CD14-positive monocyte (primary cell): ENCODE measurements at regions not wholly inside any gene's neighbourhood (a gene's known extent, or its start where the extent isn't known, plus 50 kb on each side); places are given as distances from the start of the nearest gene placed in this dataset.

Experiments used
- DNase-seq, 3 donors: peaks; one replicate each; pipeline ENCODE4 v3.0.0-alpha.2; 2011 to 2022
- H2AFZ ChIP-seq: 2 replicates; pipeline ENCODE4 v1.6.0; 2012; ENCODE audit warnings: mild to moderate bottlenecking, low read depth, low read length, inconsistent platforms; ENCODE audit not compliant: insufficient read depth, poor library complexity, severe bottlenecking
- H3K27ac ChIP-seq, 2 donors: 1 replicate in 1 of 2; 2 replicates in 1 of 2; pipeline ENCODE4 v1.5.1; 2012 to 2013; ENCODE audit warnings: low read length in 2 of 2, control low read depth in 1 of 2, inconsistent platforms in 1 of 2, low read depth in 1 of 2, mild to moderate bottlenecking in 1 of 2
- H3K27me3 ChIP-seq, 2 donors: one replicate each; pipeline versions ENCODE4 v1.6.0 to v1.6.1; 2011 to 2013; ENCODE audit warnings: low read length in 2 of 2; ENCODE audit not compliant: control insufficient read depth in 2 of 2, insufficient read depth in 2 of 2
- H3K36me3 ChIP-seq, 2 donors: replicated peaks in 1 of 2; 1 replicate in 1 of 2; 2 replicates in 1 of 2; pipeline versions ENCODE4 v1.5.1 to v1.6.1; 2012 to 2013; ENCODE audit warnings: low read length in 2 of 2, control low read depth in 1 of 2, inconsistent platforms in 1 of 2, mild to moderate bottlenecking in 1 of 2; ENCODE audit not compliant: insufficient read depth in 2 of 2, control insufficient read depth in 1 of 2
- H3K4me1 ChIP-seq, 2 donors: 1 replicate in 1 of 2; 2 replicates in 1 of 2; pipeline versions ENCODE4 v1.5.1 to v1.6.1; 2012 to 2013; ENCODE audit warnings: low read length in 2 of 2, control low read depth in 1 of 2, inconsistent platforms in 1 of 2, mild to moderate bottlenecking in 1 of 2, moderate library complexity in 1 of 2; ENCODE audit not compliant: insufficient read depth in 2 of 2, control insufficient read depth in 1 of 2
- H3K4me2 ChIP-seq: replicated peaks from 2 replicates; pipeline ENCODE3; 2012; ENCODE audit warnings: low read length, moderate library complexity, mild to moderate bottlenecking; ENCODE audit not compliant: poor library complexity, severe bottlenecking; ENCODE audit errors: extremely low read depth
- H3K4me3 ChIP-seq, 3 experiments: fragments of 200-600 bp in 1 of 3; sonication (generic) in 1 of 3; replicated peaks in 1 of 3; 1 replicate in 2 of 3; 2 replicates in 1 of 3; pipeline ENCODE4 v1.5.1; 2011 to 2013; ENCODE audit warnings: low read length in 3 of 3, mild to moderate bottlenecking in 3 of 3, control low read depth in 2 of 3, low read depth in 2 of 3, inconsistent platforms in 1 of 3, moderate library complexity in 1 of 3
- H3K79me2 ChIP-seq: 2 replicates; pipeline ENCODE4 v1.6.0; 2012; ENCODE audit warnings: mild to moderate bottlenecking, control low read depth, inconsistent platforms, low read length, moderate library complexity; ENCODE audit not compliant: insufficient read depth
- H3K9ac ChIP-seq: 2 replicates; pipeline ENCODE4 v1.6.0; 2017; ENCODE audit warnings: low read length, mild to moderate bottlenecking; ENCODE audit not compliant: insufficient read depth, poor library complexity, severe bottlenecking
- H3K9me3 ChIP-seq, 2 donors: replicated peaks in 1 of 2; 1 replicate in 1 of 2; 2 replicates in 1 of 2; pipeline versions ENCODE4 v1.5.1 to v1.6.1; 2012 to 2013; ENCODE audit warnings: low read length in 2 of 2, control low read depth in 1 of 2; ENCODE audit not compliant: control insufficient read depth in 1 of 2, insufficient read depth in 1 of 2
- H4K20me1 ChIP-seq: 2 replicates; pipeline ENCODE4 v1.6.0; 2012; ENCODE audit warnings: mild to moderate bottlenecking, low read length, control low read depth, moderate library complexity; ENCODE audit not compliant: insufficient read depth
- H3K27ac Mint-ChIP-seq, 7 donors: one replicate each; pipeline ENCODE4 v1.8.0; 2020; ENCODE audit warnings: mild to moderate bottlenecking in 7 of 7, mixed read lengths in 7 of 7, moderate library complexity in 6 of 7, inconsistent platforms in 2 of 7
- H3K27me3 Mint-ChIP-seq, 3 donors: one replicate each; pipeline ENCODE4 v1.8.0; 2021 to 2022; ENCODE audit warnings: low read depth in 3 of 3, mild to moderate bottlenecking in 3 of 3, mixed read lengths in 3 of 3, moderate library complexity in 3 of 3, inconsistent platforms in 1 of 3
- H3K36me3 Mint-ChIP-seq, 2 donors: one replicate each; pipeline ENCODE4 v1.8.0; 2020; ENCODE audit warnings: mixed read lengths in 2 of 2, inconsistent platforms in 1 of 2, mild to moderate bottlenecking in 1 of 2
- H3K4me1 Mint-ChIP-seq: one replicate; pipeline ENCODE4 v1.8.0; 2020; ENCODE audit warnings: mild to moderate bottlenecking, mixed read lengths
- H3K4me3 Mint-ChIP-seq, 2 donors: one replicate each; pipeline ENCODE4 v1.8.0; 2020; ENCODE audit warnings: mild to moderate bottlenecking in 2 of 2, mixed read lengths in 2 of 2, moderate library complexity in 1 of 2
- H3K9me3 Mint-ChIP-seq, 7 donors: one replicate each; pipeline ENCODE4 v1.8.0; 2020 to 2022; ENCODE audit warnings: mixed read lengths in 7 of 7, mild to moderate bottlenecking in 6 of 7, moderate library complexity in 6 of 7, inconsistent platforms in 2 of 7
- WGBS: methylation state at CpG from one replicate; pipeline ENCODE4 v1.1.5; 2013; ENCODE audit warnings: missing lambda C conversion rate; ENCODE audit not compliant: insufficient coverage; 5-methylcytosine and 5-hydroxymethylcytosine counted together
- intact Hi-C, 2 donors: fragments of 100-400 bp; cut with micrococcal nuclease; formaldehyde crosslinking; loops; one replicate each; pipeline versions ENCODE4 v1.15.0 to v1.15.1; 2023
- TF ChIP-seq, protein P1 (sequence below): fragments of 200-600 bp; IDR thresholded peaks from one replicate; pipeline ENCODE4 v1.8.0; 2022; ENCODE audit warnings: antibody characterized with exemption, mild to moderate bottlenecking

DNA sequence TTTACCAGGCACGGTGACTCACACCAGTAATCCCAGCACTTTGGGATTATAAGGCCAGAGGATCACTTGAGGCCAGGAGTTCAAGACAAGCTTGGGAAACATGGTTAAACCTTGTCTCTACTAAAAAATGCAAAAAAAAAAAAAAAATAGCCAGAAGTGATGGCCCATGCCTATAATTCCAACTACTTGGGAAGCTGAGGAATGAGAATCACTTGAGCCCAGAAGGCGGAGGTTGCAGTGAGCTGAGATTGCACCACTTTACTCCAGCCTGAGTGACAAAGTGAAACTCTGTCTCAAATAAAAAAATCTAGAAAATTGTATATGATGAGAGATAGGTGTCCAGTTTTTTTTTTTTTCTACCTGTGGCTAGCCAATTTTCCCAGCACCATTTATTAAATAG is 578.2 kb downstream of the ANKRD7 start:
- H3K36me3 Mint-ChIP-seq = no peaks in the 10 kb centered on the region
- H3K9me3 Mint-ChIP-seq = peaks cover 0 to 8% (median 0%) of the 10 kb centered on the region in 7 donors

DNA sequence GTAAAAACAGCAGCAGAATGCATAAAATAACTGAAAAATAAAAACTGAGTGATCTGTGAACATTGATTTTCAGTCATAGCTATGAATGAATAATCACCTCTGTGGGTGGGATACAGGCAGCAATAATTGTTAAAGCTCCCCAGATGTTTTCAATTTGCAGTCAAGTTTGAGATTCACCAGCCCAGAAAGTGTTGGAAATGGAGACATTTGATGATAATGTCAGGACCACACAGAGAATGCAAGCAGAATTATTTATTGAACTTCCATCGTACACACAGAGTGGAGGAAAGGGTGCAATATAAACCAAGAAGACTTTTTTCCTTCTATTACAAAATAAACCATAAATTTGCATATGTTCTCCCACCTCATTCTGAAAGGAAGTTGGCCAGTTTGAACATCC is 601.7 kb downstream of the ANKRD7 start:
- Histone ChIP-seq H4K20me1 (no peaks in the 10 kb centered on the region), H3K27ac (no peak overlapping the region), H3K9me3 (peaks cover 0 to 4% of the 10 kb centered on the region in 2 donors), H3K4me3 (no peak overlapping the region), H3K27me3 (no peaks in the 10 kb centered on the region), H3K9ac (no peak overlapping the region), H3K79me2 (no peaks in the 10 kb centered on the region), H3K36me3 (no peaks in the 10 kb centered on the region), H3K4me2 (no peak overlapping the region), H2AFZ (no peak overlapping the region), H3K4me1 (no peaks in the 10 kb centered on the region)
- no peaks in the 10 kb centered on the region for H3K27me3 Mint-ChIP-seq
- no peaks in the 10 kb centered on the region for H3K4me1 Mint-ChIP-seq
- peaks cover 0 to 2% (median 0%) of the 10 kb centered on the region in 7 donors for H3K9me3 Mint-ChIP-seq
- no peaks in the 10 kb centered on the region for H3K36me3 Mint-ChIP-seq
- no peak overlapping the region for H3K27ac Mint-ChIP-seq
- intact Hi-C loops = no loop called here
- TF ChIP-seq, protein P1, sequence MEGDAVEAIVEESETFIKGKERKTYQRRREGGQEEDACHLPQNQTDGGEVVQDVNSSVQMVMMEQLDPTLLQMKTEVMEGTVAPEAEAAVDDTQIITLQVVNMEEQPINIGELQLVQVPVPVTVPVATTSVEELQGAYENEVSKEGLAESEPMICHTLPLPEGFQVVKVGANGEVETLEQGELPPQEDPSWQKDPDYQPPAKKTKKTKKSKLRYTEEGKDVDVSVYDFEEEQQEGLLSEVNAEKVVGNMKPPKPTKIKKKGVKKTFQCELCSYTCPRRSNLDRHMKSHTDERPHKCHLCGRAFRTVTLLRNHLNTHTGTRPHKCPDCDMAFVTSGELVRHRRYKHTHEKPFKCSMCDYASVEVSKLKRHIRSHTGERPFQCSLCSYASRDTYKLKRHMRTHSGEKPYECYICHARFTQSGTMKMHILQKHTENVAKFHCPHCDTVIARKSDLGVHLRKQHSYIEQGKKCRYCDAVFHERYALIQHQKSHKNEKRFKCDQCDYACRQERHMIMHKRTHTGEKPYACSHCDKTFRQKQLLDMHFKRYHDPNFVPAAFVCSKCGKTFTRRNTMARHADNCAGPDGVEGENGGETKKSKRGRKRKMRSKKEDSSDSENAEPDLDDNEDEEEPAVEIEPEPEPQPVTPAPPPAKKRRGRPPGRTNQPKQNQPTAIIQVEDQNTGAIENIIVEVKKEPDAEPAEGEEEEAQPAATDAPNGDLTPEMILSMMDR = no peak
- no peak for DNase-seq
- no peak overlapping the region for H3K4me3 Mint-ChIP-seq
- WGBS = no CpG with 5 or more reads among the region's 1 CpG

More for the DNA sequence above, 578.2 kb downstream of the ANKRD7 start:
- no peaks in the 10 kb centered on the region for H4K20me1 ChIP-seq
- H2AFZ ChIP-seq = no peak overlapping the region
- no peak overlapping the region for H3K4me2 ChIP-seq
- no peaks in the 10 kb centered on the region for H3K4me1 ChIP-seq
- no peak overlapping the region for H3K9ac ChIP-seq
- Mint-ChIP-seq H3K27ac (no peak overlapping the region), H3K27me3 (no peaks in the 10 kb centered on the region), H3K4me3 (no peak overlapping the region), H3K4me1 (no peaks in the 10 kb centered on the region)
- no peak for DNase-seq
- WGBS = no CpG with 5 or more reads among the region's 2 CpGs
- H3K9me3 ChIP-seq = peaks cover 0 to 8% of the 10 kb centered on the region in 2 donors
- H3K4me3 ChIP-seq = no peak overlapping the region
- no peaks in the 10 kb centered on the region for H3K79me2 ChIP-seq
- H3K27me3 ChIP-seq = no peaks in the 10 kb centered on the region
- TF ChIP-seq, protein P1 = no peak
- intact Hi-C loops = no loop called here
- no peaks in the 10 kb centered on the region for H3K36me3 ChIP-seq
- no peak overlapping the region for H3K27ac ChIP-seq
